Large intestine (tissue), 3 donors: ENCODE measurements at regions not wholly inside any gene's neighbourhood (a gene's known extent, or its start where the extent isn't known, plus 50 kb on each side); places are given as distances from the start of the nearest gene placed in this dataset.

Source experiments
- DNase-seq, 2 donors: peaks; one replicate each; pipeline versions ENCODE4 v3.0.0 to v3.0.0-alpha.2; 2013
- H3K27ac ChIP-seq: one replicate; pipeline ENCODE4 v1.5.1; 2013; ENCODE audit warnings: low read length
- H3K27me3 ChIP-seq: 2 replicates; pipeline ENCODE4 v1.6.1; 2013; ENCODE audit warnings: low read length; ENCODE audit not compliant: control insufficient read depth, insufficient read depth
- H3K36me3 ChIP-seq: 2 replicates; pipeline ENCODE4 v1.6.1; 2013; ENCODE audit warnings: low read length; ENCODE audit not compliant: control insufficient read depth, insufficient read depth
- H3K4me1 ChIP-seq: one replicate; pipeline ENCODE4 v1.6.1; 2013; ENCODE audit warnings: low read length; ENCODE audit not compliant: control insufficient read depth, insufficient read depth
- H3K4me3 ChIP-seq: one replicate; pipeline ENCODE4 v1.5.1; 2013; ENCODE audit warnings: low read length
- H3K9me3 ChIP-seq: one replicate; pipeline ENCODE4 v1.6.1; 2013; ENCODE audit warnings: mild to moderate bottlenecking, low read depth, low read length, moderate library complexity; ENCODE audit not compliant: control insufficient read depth
- WGBS: methylation state at CpG from one replicate; pipeline ENCODE4 v1.1.5; 2013; ENCODE audit warnings: low lambda C conversion rate; ENCODE audit not compliant: insufficient coverage; 5-methylcytosine and 5-hydroxymethylcytosine counted together

DNA sequence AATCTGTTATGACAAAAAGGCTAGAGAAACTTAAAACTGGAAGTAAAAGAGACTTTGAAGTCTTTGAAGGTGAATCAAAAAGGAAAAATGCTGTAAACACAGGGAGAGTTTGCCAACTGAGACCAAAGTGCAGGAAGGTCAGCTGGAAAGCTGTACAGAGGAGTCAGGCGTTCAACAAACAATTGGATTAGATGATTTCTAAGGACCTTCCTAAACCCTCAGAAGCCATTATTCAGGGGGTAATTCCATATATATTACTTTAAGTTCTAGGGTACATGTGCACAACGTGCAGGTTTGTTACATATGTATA lies 156.8 kb downstream of the ZBTB18 start:
- Histone ChIP-seq H3K27ac (no peak overlapping the region), H3K4me3 (no peak overlapping the region), H3K4me1 (no peaks in the 10 kb centered on the region), H3K9me3 (no peaks in the 10 kb centered on the region), H3K36me3 (no peaks in the 10 kb centered on the region), H3K27me3 (no peaks in the 10 kb centered on the region)
- WGBS, result no CpG with 5 or more reads among the region's 2 CpGs
- DNase-seq, result peak in 1 of 2 donors; percentile 17

DNA sequence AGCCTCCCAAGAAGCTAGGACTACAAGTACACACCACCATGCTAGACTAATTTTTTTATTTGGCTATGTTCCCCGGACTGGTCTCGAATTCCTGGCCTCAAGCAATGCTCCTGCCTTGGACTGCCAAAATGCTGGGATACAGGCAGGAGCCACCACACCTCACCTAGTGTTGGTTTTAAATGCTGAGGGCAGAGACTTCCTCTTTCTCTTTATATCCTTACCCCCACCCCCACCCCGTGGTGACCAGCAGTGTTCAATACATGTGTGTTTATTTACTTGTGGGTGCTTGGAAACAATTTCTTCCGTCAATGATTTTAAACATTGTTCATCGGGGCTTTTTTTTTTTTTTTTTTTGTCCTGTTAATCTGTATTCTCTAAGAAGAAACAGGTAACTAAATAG lies 158.9 kb downstream of the ZBTB18 start:
- H3K36me3 ChIP-seq, result no peaks in the 10 kb centered on the region
- 75% methylated on average over 2 of the region's 5 CpGs for WGBS
- no peak for DNase-seq

DNA sequence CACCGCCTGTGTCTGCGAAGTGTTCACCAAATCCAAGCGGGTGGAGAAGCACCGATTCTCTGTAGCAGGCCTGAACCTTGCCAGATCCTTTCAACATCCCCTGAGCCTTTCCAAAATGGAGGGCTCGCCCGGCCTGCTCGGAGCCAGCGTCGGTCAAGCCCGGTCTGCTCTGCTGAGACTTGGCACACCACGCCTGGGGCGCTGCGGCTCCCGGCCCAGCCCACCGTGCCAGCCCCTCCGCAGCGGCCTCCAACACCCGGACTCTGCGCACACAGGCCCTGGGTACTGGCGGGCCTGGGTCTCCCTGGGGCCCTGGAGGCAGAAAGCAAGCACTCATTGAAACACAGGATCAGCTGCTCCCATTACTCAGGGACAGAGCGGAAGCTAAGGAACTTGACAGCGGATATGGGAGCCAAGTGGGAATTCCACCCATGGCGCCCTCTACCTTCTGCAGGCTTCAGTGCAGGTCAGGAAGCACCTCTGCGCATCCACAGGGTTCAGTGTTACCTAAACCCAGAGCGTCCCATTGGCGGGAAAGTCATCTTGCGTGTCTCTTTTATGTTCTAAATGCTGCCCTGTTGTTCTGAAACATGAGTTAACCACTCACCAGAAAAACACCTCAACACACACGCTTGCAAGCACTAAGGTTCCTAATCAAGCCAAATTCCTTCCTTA lies 159.9 kb downstream of the ZBTB18 start:
- WGBS, result no CpG with 5 or more reads among the region's 28 CpGs

More for the DNA sequence above, 158.9 kb downstream of the ZBTB18 start:
- Histone ChIP-seq H3K4me1 (no peaks in the 10 kb centered on the region), H3K27me3 (no peaks in the 10 kb centered on the region), H3K27ac (no peak overlapping the region), H3K9me3 (no peaks in the 10 kb centered on the region), H3K4me3 (no peak overlapping the region)

DNA sequence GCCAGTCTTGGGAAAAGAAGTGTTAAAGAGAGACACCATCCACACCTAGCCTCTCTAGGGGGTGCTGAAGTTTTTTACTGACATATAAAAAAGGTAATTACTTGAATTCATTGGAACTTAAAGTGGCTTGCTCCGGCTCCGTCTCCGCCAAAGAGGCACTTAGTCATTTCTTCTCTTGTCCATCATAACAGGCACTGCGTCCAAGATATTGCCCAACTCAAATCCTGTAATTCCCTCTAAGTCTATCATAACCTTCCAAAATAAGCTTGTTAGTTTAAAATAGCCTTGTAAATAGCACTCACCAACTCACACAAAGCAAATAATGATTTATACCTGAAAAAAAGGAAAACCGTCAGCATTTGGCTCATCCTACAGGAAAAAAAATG lies 160.5 kb downstream of the ZBTB18 start:
- no peak for DNase-seq
- Histone ChIP-seq H3K27me3 (no peaks in the 10 kb centered on the region), H3K36me3 (no peaks in the 10 kb centered on the region), H3K4me1 (no peaks in the 10 kb centered on the region), H3K4me3 (no peak overlapping the region), H3K9me3 (no peaks in the 10 kb centered on the region), H3K27ac (no peak overlapping the region)
- 80% methylated on average over 1 of the region's 5 CpGs for WGBS

More for the DNA sequence above, 159.9 kb downstream of the ZBTB18 start:
- DNase-seq, result no peak
- H3K4me1 ChIP-seq, result no peaks in the 10 kb centered on the region
- no peaks in the 10 kb centered on the region for H3K36me3 ChIP-seq
- no peak overlapping the region for H3K4me3 ChIP-seq
- no peaks in the 10 kb centered on the region for H3K27me3 ChIP-seq
- H3K27ac ChIP-seq, result no peak overlapping the region
- no peaks in the 10 kb centered on the region for H3K9me3 ChIP-seq

DNA sequence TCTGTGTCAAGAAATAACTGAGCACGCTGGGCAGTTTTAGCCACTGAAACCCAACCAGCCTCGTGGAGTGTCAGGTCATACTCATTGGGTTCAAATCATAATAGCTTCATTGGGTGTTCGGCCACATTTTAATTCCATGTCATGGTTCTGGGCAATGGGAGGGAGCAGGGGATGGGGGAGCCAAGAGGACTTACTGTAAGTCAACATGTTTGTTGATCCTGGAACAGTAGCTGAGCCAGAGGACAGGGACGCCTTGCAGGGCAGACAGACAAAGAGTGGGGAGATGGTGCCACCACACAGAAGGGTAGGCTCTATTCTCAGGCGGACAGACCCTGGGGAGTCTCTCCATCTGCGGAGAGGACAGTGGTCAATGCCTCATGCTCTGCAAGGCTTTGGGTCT lies 161.1 kb downstream of the ZBTB18 start:
- Histone ChIP-seq H3K9me3 (no peaks in the 10 kb centered on the region), H3K27ac (no peak overlapping the region), H3K4me3 (no peak overlapping the region), H3K36me3 (no peaks in the 10 kb centered on the region), H3K27me3 (no peaks in the 10 kb centered on the region), H3K4me1 (no peaks in the 10 kb centered on the region)
- no CpG with 5 or more reads among the region's 6 CpGs for WGBS
- DNase-seq, result no peak

DNA sequence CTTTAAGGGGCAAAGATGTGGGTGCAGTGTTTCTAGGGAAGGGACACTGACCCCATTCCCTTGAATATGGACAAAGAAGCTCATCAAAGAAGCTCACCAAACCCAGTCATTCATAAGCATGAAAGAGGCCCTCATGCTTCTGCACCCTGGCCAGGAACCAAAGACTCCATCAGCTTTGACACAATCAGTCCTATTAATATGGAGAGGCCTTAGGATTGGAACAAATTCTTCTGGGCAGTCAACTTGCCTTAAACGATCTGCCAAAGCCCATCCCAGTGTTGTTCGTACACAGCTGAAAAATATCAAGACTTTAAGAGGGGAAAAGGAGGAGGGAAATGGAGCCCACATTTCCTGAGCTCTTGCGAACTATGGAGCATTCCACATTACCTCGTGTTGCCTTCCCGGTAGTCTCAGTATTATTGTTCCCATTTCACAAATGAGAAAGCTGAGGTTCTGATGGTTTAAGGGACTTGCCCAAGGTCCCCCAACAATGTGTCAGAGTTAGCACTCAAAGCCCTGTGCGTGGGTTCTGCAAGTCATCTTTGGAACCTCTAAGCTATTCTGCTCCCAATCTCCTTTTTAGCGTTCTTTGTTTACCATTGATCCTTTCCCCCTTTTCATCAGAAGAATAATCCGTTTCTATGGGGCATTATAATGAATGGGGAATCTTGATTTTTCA lies 161.9 kb downstream of the ZBTB18 start:
- WGBS, result 87% methylated on average over 3 of the region's 8 CpGs
- Histone ChIP-seq H3K27me3 (no peaks in the 10 kb centered on the region), H3K4me1 (no peaks in the 10 kb centered on the region), H3K9me3 (no peaks in the 10 kb centered on the region), H3K27ac (no peak overlapping the region), H3K4me3 (no peak overlapping the region), H3K36me3 (no peaks in the 10 kb centered on the region)
- no peak for DNase-seq

DNA sequence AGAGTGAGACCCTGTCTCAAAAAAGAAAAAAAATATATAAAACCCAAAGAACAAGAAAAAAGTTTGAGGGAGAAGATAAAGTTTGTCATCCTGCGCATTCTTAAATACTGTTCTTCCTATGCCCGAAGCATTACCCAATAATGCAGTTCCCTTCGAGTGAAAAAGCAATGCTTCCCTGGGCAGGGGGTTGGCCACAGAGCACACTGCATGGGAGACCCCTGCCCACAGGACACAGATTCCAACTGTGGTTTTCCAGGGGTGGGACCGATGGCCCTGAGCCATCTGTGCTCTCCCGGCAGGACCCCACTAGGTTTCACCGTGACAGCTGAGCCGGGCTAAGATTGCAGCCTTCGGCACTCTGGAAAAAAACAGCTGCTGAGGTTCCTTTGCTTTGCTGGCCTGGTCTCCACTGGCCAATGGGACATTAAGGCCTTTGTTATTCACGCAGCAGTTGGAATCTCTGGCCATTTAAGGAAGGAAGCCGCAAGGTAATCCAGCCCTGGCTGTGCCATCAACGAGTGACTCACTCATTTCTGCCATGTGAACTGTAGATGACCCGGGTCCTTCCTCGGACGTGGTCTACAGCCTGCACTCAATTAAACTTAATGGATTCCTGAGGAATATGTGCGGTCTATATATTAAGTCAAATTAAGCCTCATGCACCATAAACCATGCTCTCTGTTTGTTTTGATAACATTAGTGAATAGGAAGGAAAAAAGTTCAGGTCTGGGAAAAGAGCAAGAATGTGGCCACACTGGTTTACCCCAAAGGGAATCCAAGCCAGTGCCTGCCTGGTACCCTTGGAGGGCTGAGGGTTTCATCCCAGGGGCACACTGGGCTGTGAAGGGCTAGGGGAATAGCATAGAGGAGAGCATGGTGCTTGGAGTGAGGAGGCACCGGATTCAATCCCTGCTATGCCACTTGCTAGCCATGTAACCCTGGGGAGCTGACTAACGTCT lies 163.2 kb downstream of the ZBTB18 start:
- no peaks in the 10 kb centered on the region for H3K27me3 ChIP-seq
- WGBS, result 90% methylated on average over 2 of the region's 17 CpGs
- H3K36me3 ChIP-seq, result no peaks in the 10 kb centered on the region
- no peaks in the 10 kb centered on the region for H3K9me3 ChIP-seq
- no peak for DNase-seq
- H3K4me1 ChIP-seq, result no peaks in the 10 kb centered on the region
- no peak overlapping the region for H3K27ac ChIP-seq
- no peak overlapping the region for H3K4me3 ChIP-seq

DNA sequence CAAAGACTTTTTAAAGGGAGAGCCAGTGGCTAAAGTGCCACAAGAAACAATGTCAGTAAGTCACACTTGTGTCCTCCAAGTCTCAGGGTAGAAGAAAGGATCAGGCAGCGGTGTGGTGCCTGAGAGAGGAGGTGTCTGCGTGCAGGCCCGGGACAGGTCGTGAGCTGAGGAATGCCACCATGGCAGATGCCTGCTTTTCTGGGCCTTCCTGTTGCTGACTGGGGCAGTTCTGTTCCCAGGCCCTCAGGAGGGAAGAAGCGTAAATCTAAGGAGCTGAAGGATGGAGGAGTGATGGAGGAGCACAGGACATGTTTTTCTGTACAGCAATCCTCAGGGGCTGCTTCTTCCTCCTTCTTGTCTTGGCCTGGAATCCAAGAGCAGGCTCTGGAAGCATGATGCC lies 165.8 kb downstream of the ZBTB18 start:
- Histone ChIP-seq H3K4me1 (no peaks in the 10 kb centered on the region), H3K36me3 (no peaks in the 10 kb centered on the region), H3K27me3 (no peaks in the 10 kb centered on the region), H3K27ac (no peak overlapping the region), H3K9me3 (no peaks in the 10 kb centered on the region), H3K4me3 (no peak overlapping the region)
- WGBS, result no CpG with 5 or more reads among the region's 5 CpGs
- DNase-seq, result no peak

DNA sequence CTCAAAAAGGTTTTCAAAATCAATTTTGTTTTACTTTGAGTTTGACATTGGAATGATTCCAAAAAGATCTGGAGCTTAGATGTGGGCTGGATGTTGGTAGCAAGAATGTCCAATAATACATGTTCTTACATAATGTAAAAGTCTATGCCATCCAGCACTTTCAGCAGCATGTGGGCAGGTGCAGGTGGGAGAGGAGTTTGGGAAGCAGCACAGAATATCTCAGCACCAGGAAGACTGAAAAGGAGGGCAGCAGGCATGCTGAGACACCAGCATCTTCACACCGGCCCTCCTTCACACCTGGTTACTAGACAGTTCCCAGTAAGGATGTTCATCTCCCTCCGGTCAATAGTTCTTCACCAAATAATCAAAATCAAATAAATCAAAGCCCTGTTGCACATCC lies 166.6 kb downstream of the ZBTB18 start:
- no peak for DNase-seq
- no CpG with 5 or more reads among the region's 2 CpGs for WGBS

DNA sequence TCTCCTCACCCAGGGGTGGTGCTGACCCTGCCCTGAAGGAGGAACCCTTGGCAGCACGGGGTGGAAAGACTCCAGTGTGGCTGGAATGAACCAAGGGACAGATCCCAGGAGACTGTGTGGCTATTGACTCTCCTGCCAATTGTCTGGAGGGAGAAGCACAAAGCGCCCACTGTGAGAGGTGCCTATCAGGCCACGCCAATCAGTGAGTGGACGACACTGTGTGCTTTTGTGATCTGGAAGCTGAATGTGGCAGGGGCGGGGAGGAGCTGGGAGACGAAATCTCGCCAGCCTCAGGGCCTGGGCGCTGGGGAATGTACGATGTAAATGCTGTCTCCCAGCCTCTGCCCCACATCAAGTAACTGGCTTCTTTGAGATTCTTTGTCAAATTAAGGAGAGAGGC lies 167.1 kb downstream of the ZBTB18 start:
- Histone ChIP-seq H3K4me3 (no peak overlapping the region), H3K36me3 (no peaks in the 10 kb centered on the region), H3K9me3 (no peaks in the 10 kb centered on the region), H3K27ac (no peak overlapping the region), H3K4me1 (no peaks in the 10 kb centered on the region), H3K27me3 (peaks cover 2% of the 10 kb centered on the region)
- WGBS, result no CpG with 5 or more reads among the region's 9 CpGs
- no peak for DNase-seq

More for the DNA sequence above, 166.6 kb downstream of the ZBTB18 start:
- Histone ChIP-seq H3K9me3 (no peaks in the 10 kb centered on the region), H3K4me3 (no peak overlapping the region), H3K36me3 (no peaks in the 10 kb centered on the region), H3K4me1 (no peaks in the 10 kb centered on the region), H3K27ac (no peak overlapping the region), H3K27me3 (no peaks in the 10 kb centered on the region)
